Psoas muscle (tissue), 7 donors: ENCODE measurements at regions not wholly inside any gene's neighbourhood (a gene's known extent, or its start where the extent isn't known, plus 50 kb on each side); places are given as distances from the start of the nearest gene placed in this dataset.
A peak's percentile ranks its signal among the peaks of the same experiment; 100 is the strongest.

ENCODE experiments used
- ATAC-seq, 4 donors: fragments of 200-7000 bp; cut with Tn5 transposase; one replicate each; pipeline ENCODE4 v1.9.1; 2020; ENCODE audit warnings: moderate library complexity in 3 of 4, mild to moderate bottlenecking in 2 of 4
- DNase-seq, 2 donors: peaks; one replicate each; pipeline ENCODE4 v3.0.0-alpha.2; 2020
- H3K27ac ChIP-seq: fragments of 200-600 bp; one replicate; pipeline ENCODE4 v1.8.0; 2022
- H3K27me3 ChIP-seq, 3 donors: fragments of 200-600 bp in 1 of 3; one replicate each; pipeline versions ENCODE4 v1.6.1 to v1.8.0; 2013 to 2022; ENCODE audit warnings: low read length in 2 of 3, mild to moderate bottlenecking in 2 of 3, moderate library complexity in 1 of 3; ENCODE audit not compliant: insufficient read depth in 3 of 3
- H3K36me3 ChIP-seq, 2 donors: fragments of 200-600 bp in 1 of 2; one replicate each; pipeline versions ENCODE4 v1.6.1 to v1.8.0; 2013 to 2022; ENCODE audit warnings: low read depth in 1 of 2, mild to moderate bottlenecking in 1 of 2, moderate library complexity in 1 of 2; ENCODE audit not compliant: insufficient read depth in 1 of 2
- H3K4me1 ChIP-seq: fragments of 200-600 bp; one replicate; pipeline ENCODE4 v1.8.0; 2022
- H3K4me3 ChIP-seq: fragments of 200-600 bp; one replicate; pipeline ENCODE4 v1.8.0; 2022; ENCODE audit warnings: mild to moderate bottlenecking
- H3K9me3 ChIP-seq: fragments of 200-600 bp; one replicate; pipeline ENCODE4 v1.8.0; 2022
- CTCF ChIP-seq: fragments of 200-600 bp; IDR thresholded peaks from one replicate; pipeline ENCODE4 v1.8.0; 2022; ENCODE audit warnings: antibody characterized with exemption
- WGBS, 3 donors: extraction: QIAGEN DNeasy Blood & Tissue Kit; methylation state at CpG; one replicate each; pipeline versions ENCODE4 v1.1.6 to v1.1.7; 2013; 5-methylcytosine and 5-hydroxymethylcytosine counted together
- intact Hi-C, 2 donors: fragments of 100-400 bp; cut with DNase I; formaldehyde crosslinking; loops; one replicate each; pipeline versions ENCODE4 v1.11.0 to v1.14.2; 2022
- donor health status: healthy with polysubstance abuse.
- donor health status: DM: no; HTN: no; CAD: no; lungs with moderate emphysema.
- donor health status: Bipolar disorder and iron deficiency.
- donor health status: healthy.
- donor health status: DM: yes; HTN: yes; CAD: no.
- donor health status: DM: no; HTN: no; CAD: no.
- donor health status: DM: yes; HTN: yes; CAD: no.

- peaks cover 5% of the 10 kb centered on the region for H3K9me3 ChIP-seq
- H3K4me1 ChIP-seq: no peaks in the 10 kb centered on the region
- DNase-seq (no peak), ATAC-seq (no peak)
- no peaks in the 10 kb centered on the region for H3K27me3 ChIP-seq
- no peak for TF ChIP-seq CTCF
- no peak overlapping the region for H3K27ac ChIP-seq
- 81 to 87% (median 84%) methylated on average over 6 of the region's 6 CpGs for WGBS, 3 donors
- H3K4me3 ChIP-seq: no peak overlapping the region
- H3K36me3 ChIP-seq: no peaks in the 10 kb centered on the region
- intact Hi-C loops: no loop called here
Measured at GRCh38 chr2:82498777-82499443, 1960.2 kb downstream of the SUCLG1 start.

GRCh38 chr2:82494739-82495138 lies 1964.3 kb downstream of the SUCLG1 start:
- peak in 1 of 4 donors; percentile 60 for ATAC-seq

GRCh38 chr2:82491591-82491990 lies 1967.5 kb downstream of the SUCLG1 start:
- 84 to 90% (median 88%) methylated on average over 1 of the region's 1 CpG for WGBS, 3 donors

More at GRCh38 chr2:82494739-82495138, 1964.3 kb downstream of the SUCLG1 start:
- no peak for TF ChIP-seq CTCF
- H3K4me1 ChIP-seq: no peaks in the 10 kb centered on the region
- no peaks in the 10 kb centered on the region for H3K9me3 ChIP-seq
- DNase-seq: no peak
- H3K4me3 ChIP-seq: no peak overlapping the region
- H3K27me3 ChIP-seq: no peaks in the 10 kb centered on the region
- intact Hi-C loops: no loop called here
- no peaks in the 10 kb centered on the region for H3K36me3 ChIP-seq
- WGBS, 3 donors: 26 to 39% (median 28%) methylated on average over 5 of the region's 5 CpGs
- no peak overlapping the region for H3K27ac ChIP-seq

GRCh38 chr2:82487354-82487753 lies 1971.7 kb downstream of the SUCLG1 start:
- H3K4me1 ChIP-seq: no peaks in the 10 kb centered on the region
- no peak overlapping the region for H3K4me3 ChIP-seq
- TF ChIP-seq CTCF: no peak
- intact Hi-C loops: no loop called here
- ATAC-seq (no peak), DNase-seq (no peak)
- H3K27me3 ChIP-seq: no peaks in the 10 kb centered on the region
- H3K9me3 ChIP-seq: no peaks in the 10 kb centered on the region
- H3K36me3 ChIP-seq: no peaks in the 10 kb centered on the region
- 82 to 94% (median 89%) methylated on average over 3 of the region's 3 CpGs for whole genome bisulfite sequencing, 3 donors
- H3K27ac ChIP-seq: no peak overlapping the region

More at GRCh38 chr2:82491591-82491990, 1967.5 kb downstream of the SUCLG1 start:
- no peak for TF ChIP-seq CTCF
- ATAC-seq: no peak
- intact Hi-C loops: no loop called here
- H3K27me3 ChIP-seq: no peaks in the 10 kb centered on the region
- no peak overlapping the region for H3K4me3 ChIP-seq
- no peaks in the 10 kb centered on the region for H3K4me1 ChIP-seq
- DNase-seq: no peak
- H3K27ac ChIP-seq: no peak overlapping the region
- H3K9me3 ChIP-seq: no peaks in the 10 kb centered on the region
- no peaks in the 10 kb centered on the region for H3K36me3 ChIP-seq

- WGBS, 3 donors: 93 to 96% (median 96%) methylated on average over 2 of the region's 2 CpGs
- ATAC-seq: no peak
Measured at GRCh38 chr2:82485701-82486100, 1973.4 kb downstream of the SUCLG1 start.

More at GRCh38 chr2:82485701-82486100, 1973.4 kb downstream of the SUCLG1 start:
- Histone ChIP-seq H3K9me3 (no peaks in the 10 kb centered on the region), H3K36me3 (no peaks in the 10 kb centered on the region), H3K4me3 (no peak overlapping the region), H3K4me1 (no peaks in the 10 kb centered on the region), H3K27me3 (no peaks in the 10 kb centered on the region), H3K27ac (no peak overlapping the region)
- no peak for DNase-seq
- intact Hi-C loops: no loop called here
- no peak for TF ChIP-seq CTCF
